ENCODE measurements at regions not wholly inside any gene's neighbourhood (a gene's known extent, or its start where the extent isn't known, plus 50 kb on each side); places are given as distances from the start of the nearest gene placed in this dataset.

GRCh38 chr10:131744346-131744745 is 156.5 kb upstream of the PPP2R2D start:
- no peak for TF ChIP-seq CTCF (IDR thresholded peaks at IDR 0.05; ENCODE audit: low read length)
- no peak for TF ChIP-seq EZH2 (optimal IDR thresholded peaks at IDR 0.05; ENCODE audit: low read depth, low read length)
- TF ChIP-seq EZH2phosphoT487 (IDR thresholded peaks at IDR 0.05; ENCODE audit: low read length) = no peak

All from MM.1S (cell line).